Mesenchymal stem cell (in vitro differentiated cells and primary cell): ENCODE measurements at regions not wholly inside any gene's neighbourhood (a gene's known extent, or its start where the extent isn't known, plus 50 kb on each side); places are given as distances from the start of the nearest gene placed in this dataset.
"Not testable (repeated sequence)": the region's sequence is repeated elsewhere in the genome, so short reads cannot be mapped to it uniquely, and the experiment has no call there.

Experiments
- DNase-seq: peaks from one replicate; pipeline ENCODE4 v3.0.0-alpha.2; 2013
- H2AFZ ChIP-seq: one replicate; pipeline ENCODE4 v1.6.1; 2013; ENCODE audit warnings: low read depth, mild to moderate bottlenecking, control low read depth, inconsistent platforms, low read length, moderate library complexity
- H2AK5ac ChIP-seq: 2 replicates; pipeline ENCODE4 v1.6.1; 2013; ENCODE audit warnings: low read length, moderate library complexity, mild to moderate bottlenecking, inconsistent platforms; ENCODE audit not compliant: severe bottlenecking
- H2BK120ac ChIP-seq: one replicate; pipeline ENCODE4 v1.6.1; 2013; ENCODE audit warnings: low read depth, mild to moderate bottlenecking, inconsistent platforms, low read length, moderate library complexity
- H2BK12ac ChIP-seq, 2 experiments: one replicate each; pipeline ENCODE4 v1.6.1; 2013; ENCODE audit warnings: inconsistent platforms in 2 of 2, low read length in 2 of 2, mild to moderate bottlenecking in 2 of 2, moderate library complexity in 2 of 2, control low read depth in 1 of 2
- H2BK15ac ChIP-seq: one replicate; pipeline ENCODE4 v1.6.1; 2013; ENCODE audit warnings: mild to moderate bottlenecking, low read depth, inconsistent platforms; ENCODE audit not compliant: poor library complexity, severe bottlenecking
- H2BK5ac ChIP-seq: 2 replicates; pipeline ENCODE4 v1.6.1; 2013; ENCODE audit warnings: low read depth, mild to moderate bottlenecking, low read length, control low read depth, inconsistent platforms; ENCODE audit not compliant: poor library complexity, severe bottlenecking
- H3K14ac ChIP-seq, 2 experiments: one replicate each; pipeline ENCODE4 v1.6.1; 2013; ENCODE audit warnings: inconsistent platforms in 2 of 2, low read length in 2 of 2, control low read depth in 1 of 2, mild to moderate bottlenecking in 1 of 2, moderate library complexity in 1 of 2
- H3K18ac ChIP-seq, 2 experiments: one replicate each; pipeline ENCODE4 v1.6.1; 2013; ENCODE audit warnings: inconsistent platforms in 2 of 2, low read length in 2 of 2, control low read depth in 1 of 2, low read depth in 1 of 2, mild to moderate bottlenecking in 1 of 2
- H3K23ac ChIP-seq, 2 experiments: one replicate each; pipeline ENCODE4 v1.6.1; 2013; ENCODE audit warnings: inconsistent platforms in 2 of 2, low read length in 2 of 2, mild to moderate bottlenecking in 2 of 2, moderate library complexity in 2 of 2, control low read depth in 1 of 2
- H3K27ac ChIP-seq: 2 replicates; pipeline ENCODE4 v1.5.1; 2013; ENCODE audit warnings: mild to moderate bottlenecking, moderate library complexity, low read length, control low read depth, inconsistent platforms; ENCODE audit not compliant: poor library complexity, severe bottlenecking
- H3K27me3 ChIP-seq, 2 experiments: 2 replicates each; pipeline versions ENCODE4 v1.6.1 to v1.7.0; 2013; ENCODE audit warnings: low read length in 2 of 2, mild to moderate bottlenecking in 2 of 2, moderate library complexity in 2 of 2, control low read depth in 1 of 2, inconsistent platforms in 1 of 2; ENCODE audit not compliant: control insufficient read depth in 1 of 2, insufficient read depth in 1 of 2
- H3K36me3 ChIP-seq, 2 experiments: 2 replicates each; pipeline versions ENCODE4 v1.6.1 to v1.7.0; 2013; ENCODE audit warnings: low read length in 2 of 2, control low read depth in 1 of 2, inconsistent platforms in 1 of 2, low read depth in 1 of 2, mild to moderate bottlenecking in 1 of 2; ENCODE audit not compliant: insufficient read depth in 2 of 2, control insufficient read depth in 1 of 2
- H3K4ac ChIP-seq, 2 experiments: one replicate each; pipeline ENCODE4 v1.6.1; 2013; ENCODE audit warnings: inconsistent platforms in 2 of 2, low read length in 2 of 2, mild to moderate bottlenecking in 2 of 2, moderate library complexity in 2 of 2, control low read depth in 1 of 2, low read depth in 1 of 2
- H3K4me1 ChIP-seq: 2 replicates; pipeline ENCODE4 v1.6.1; 2013; ENCODE audit warnings: low read depth, low read length, control low read depth; ENCODE audit not compliant: control insufficient read depth, insufficient read depth
- H3K4me2 ChIP-seq: 2 replicates; pipeline ENCODE4 v1.6.1; 2013; ENCODE audit warnings: low read length, mild to moderate bottlenecking, inconsistent platforms; ENCODE audit not compliant: poor library complexity, severe bottlenecking
- H3K4me3 ChIP-seq, 2 experiments: 2 replicates each; pipeline versions ENCODE4 v1.5.1 to v1.7.0; 2013; ENCODE audit warnings: low read length in 2 of 2, mild to moderate bottlenecking in 2 of 2, control low read depth in 1 of 2, low read depth in 1 of 2; ENCODE audit not compliant: insufficient read depth in 1 of 2
- H3K79me1 ChIP-seq: replicated peaks from 2 replicates; pipeline ENCODE4 v1.6.1; 2013; ENCODE audit warnings: mild to moderate bottlenecking, control low read depth, low read length, inconsistent platforms; ENCODE audit not compliant: poor library complexity, severe bottlenecking
- H3K9ac ChIP-seq: 2 replicates; pipeline ENCODE4 v1.7.0; 2013; ENCODE audit warnings: mild to moderate bottlenecking, low read length, moderate library complexity
- H3K9me3 ChIP-seq: 2 replicates; pipeline ENCODE4 v1.7.0; 2013; ENCODE audit warnings: mild to moderate bottlenecking, low read length; ENCODE audit not compliant: control insufficient read depth
- H4K8ac ChIP-seq: one replicate; pipeline ENCODE4 v1.6.1; 2013; ENCODE audit warnings: inconsistent platforms, mild to moderate bottlenecking, low read length, moderate library complexity
- H4K91ac ChIP-seq: one replicate; pipeline ENCODE4 v1.6.1; 2013; ENCODE audit warnings: mild to moderate bottlenecking, low read length, inconsistent platforms
- WGBS: methylation state at CpG from one replicate; pipeline ENCODE4 v1.1.7; 2013; ENCODE audit warnings: mixed read lengths; 5-methylcytosine and 5-hydroxymethylcytosine counted together

- H3K36me3 ChIP-seq, H3K4me2 ChIP-seq, H3K9me3 ChIP-seq, H2BK12ac ChIP-seq, H2BK5ac ChIP-seq, H2AK5ac ChIP-seq, H3K27me3 ChIP-seq, H3K23ac ChIP-seq, H2BK15ac ChIP-seq, H2AFZ ChIP-seq, DNase-seq, H4K8ac ChIP-seq, H3K4me3 ChIP-seq, H2BK120ac ChIP-seq, H3K27ac ChIP-seq, H3K9ac ChIP-seq, H3K14ac ChIP-seq, H4K91ac ChIP-seq: not testable (repeated sequence)
- Histone ChIP-seq H3K4ac (peak overlapping the region in 1 of 2 experiments; percentile 49), H3K79me1 (peaks cover 10% of the 10 kb centered on the region), H3K18ac (peak overlapping the region in 1 of 2 experiments; percentile 29), H3K4me1 (peaks cover 19% of the 10 kb centered on the region)
- WGBS: 98% methylated on average over 11 of the region's 11 CpGs
Observed at GRCh38 chr15:92806171-92806570, 94.0 kb upstream of the CHD2 start.

DNA sequence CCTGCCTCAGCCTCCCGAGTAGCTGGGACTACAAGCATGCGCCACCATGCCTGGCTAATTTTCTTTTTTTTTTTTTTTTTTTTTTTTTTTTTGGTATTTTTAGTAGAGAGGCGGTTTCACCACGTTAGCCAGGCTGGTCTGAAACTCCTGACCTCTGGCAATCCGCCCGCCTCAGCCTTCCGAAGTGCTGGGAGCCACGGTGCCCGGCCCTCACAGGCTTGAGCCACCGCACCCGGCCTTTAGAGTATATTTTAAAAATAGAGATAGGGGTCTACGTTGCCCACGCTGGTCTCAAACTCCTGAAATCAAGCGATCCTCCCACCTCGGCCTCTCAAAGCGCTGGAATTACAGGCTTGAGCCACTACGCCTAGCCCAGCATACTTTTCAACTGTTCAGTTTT is 93.4 kb upstream of the CHD2 start:
- no peak overlapping the region for H2BK5ac ChIP-seq

GRCh38 chr15:92807971-92808571 is 92.1 kb upstream of the CHD2 start:
- peak overlapping the region; percentile 94 for H3K9ac ChIP-seq
- H2BK15ac ChIP-seq: peak overlapping the region; percentile 92
- H3K23ac ChIP-seq: peak overlapping the region in 1 of 2 experiments; percentile 64
- H3K14ac ChIP-seq: no peak overlapping the region
- peaks cover 10% of the 10 kb centered on the region for H3K79me1 ChIP-seq
- H2AFZ ChIP-seq: no peak overlapping the region
- H3K27ac ChIP-seq: peak overlapping the region; percentile 16
- peak overlapping the region; percentile 91 for H4K91ac ChIP-seq
- peaks cover 16% of the 10 kb centered on the region for H3K4me1 ChIP-seq
- peak overlapping the region; percentile 66 for H2AK5ac ChIP-seq
- no peak overlapping the region for H2BK5ac ChIP-seq
- H3K4ac ChIP-seq: peak overlapping the region; percentile 66 to 97
- peak overlapping the region; percentile 90 for H4K8ac ChIP-seq
- peak overlapping the region; percentile 99 for H2BK120ac ChIP-seq
- H3K36me3 ChIP-seq: no peaks in the 10 kb centered on the region
- WGBS: 74% methylated on average over 13 of the region's 14 CpGs
- peak overlapping the region; percentile 77 to 90 for H3K18ac ChIP-seq
- H2BK12ac ChIP-seq: peak overlapping the region; percentile 79 to 91
- peak; percentile 51 for DNase-seq
- H3K27me3 ChIP-seq: no peaks in the 10 kb centered on the region
- H3K4me2 ChIP-seq: no peak overlapping the region
- peak overlapping the region in 1 of 2 experiments; percentile 56 for H3K4me3 ChIP-seq
- no peaks in the 10 kb centered on the region for H3K9me3 ChIP-seq

More for the DNA sequence above, 93.4 kb upstream of the CHD2 start:
- H3K27me3 ChIP-seq: no peaks in the 10 kb centered on the region
- peak overlapping the region; percentile 68 for H4K91ac ChIP-seq
- DNase-seq: no peak
- H2BK12ac ChIP-seq: peak overlapping the region; percentile 77 to 92
- H2BK120ac ChIP-seq: peak overlapping the region; percentile 61
- H4K8ac ChIP-seq: no peak overlapping the region
- no peak overlapping the region for H3K4me3 ChIP-seq
- H3K23ac ChIP-seq: no peak overlapping the region
- no peaks in the 10 kb centered on the region for H3K36me3 ChIP-seq
- no peak overlapping the region for H3K27ac ChIP-seq
- peak overlapping the region; percentile 88 for H2AK5ac ChIP-seq
- 91% methylated on average over 14 of the region's 17 CpGs for WGBS
- H2BK15ac ChIP-seq: peak overlapping the region; percentile 60
- peak overlapping the region in 1 of 2 experiments; percentile 19 for H3K18ac ChIP-seq
- peaks cover 15% of the 10 kb centered on the region for H3K4me1 ChIP-seq
- no peak overlapping the region for H3K4me2 ChIP-seq
- no peaks in the 10 kb centered on the region for H3K9me3 ChIP-seq
- peaks cover 10% of the 10 kb centered on the region for H3K79me1 ChIP-seq
- H2AFZ ChIP-seq: no peak overlapping the region
- H3K14ac ChIP-seq: no peak overlapping the region
- H3K9ac ChIP-seq: no peak overlapping the region
- H3K4ac ChIP-seq: peak overlapping the region in 1 of 2 experiments; percentile 79

GRCh38 chr15:92808598-92809063 is 91.5 kb upstream of the CHD2 start:
- Histone ChIP-seq H3K4me3 (peak overlapping the region; percentile 2 to 56), H4K8ac (peak overlapping the region; percentile 99)

More at GRCh38 chr15:92808598-92809063, 91.5 kb upstream of the CHD2 start:
- H2BK12ac ChIP-seq: peak overlapping the region in 1 of 2 experiments; percentile 56
- H3K4me1 ChIP-seq: peaks cover 16% of the 10 kb centered on the region
- DNase-seq: peak; percentile 68
- no peak overlapping the region for H2AFZ ChIP-seq
- H3K9me3 ChIP-seq: no peaks in the 10 kb centered on the region
- H2BK15ac ChIP-seq: peak overlapping the region; percentile 80
- peaks cover 10% of the 10 kb centered on the region for H3K79me1 ChIP-seq
- H4K91ac ChIP-seq: peak overlapping the region; percentile 85
- H2AK5ac ChIP-seq: peak overlapping the region; percentile 29
- no peak overlapping the region for H3K14ac ChIP-seq
- H2BK5ac ChIP-seq: no peak overlapping the region
- H3K4ac ChIP-seq: peak overlapping the region; percentile 77 to 97
- H3K27me3 ChIP-seq: no peaks in the 10 kb centered on the region
- H3K9ac ChIP-seq: peak overlapping the region; percentile 94
- peak overlapping the region; percentile 99 for H2BK120ac ChIP-seq
- no peaks in the 10 kb centered on the region for H3K36me3 ChIP-seq
- H3K18ac ChIP-seq: peak overlapping the region; percentile 84 to 90
- H3K4me2 ChIP-seq: peak overlapping the region; percentile 63
- no peak overlapping the region for H3K23ac ChIP-seq
- WGBS: 16% methylated on average over 27 of the region's 30 CpGs
- H3K27ac ChIP-seq: peak overlapping the region; percentile 79
